ENCODE measurements at regions not wholly inside any gene's neighbourhood (a gene's known extent, or its start where the extent isn't known, plus 50 kb on each side); places are given as distances from the start of the nearest gene placed in this dataset.

- no peak for TF ChIP-seq CTCF (IDR thresholded peaks at IDR 0.05)
- no peak for TF ChIP-seq POLR2A (IDR thresholded peaks at IDR 0.05)
- no peak for TF ChIP-seq EP300 (IDR thresholded peaks at IDR 0.05)
- no peak for TF ChIP-seq POLR2AphosphoS5 (IDR thresholded peaks at IDR 0.05)
Measured at GRCh38 chr3:159693226-159693625, 295.4 kb upstream of the IL12A start.
